ENCODE measurements at regions not wholly inside any gene's neighbourhood (a gene's known extent, or its start where the extent isn't known, plus 50 kb on each side); places are given as distances from the start of the nearest gene placed in this dataset.

DNA sequence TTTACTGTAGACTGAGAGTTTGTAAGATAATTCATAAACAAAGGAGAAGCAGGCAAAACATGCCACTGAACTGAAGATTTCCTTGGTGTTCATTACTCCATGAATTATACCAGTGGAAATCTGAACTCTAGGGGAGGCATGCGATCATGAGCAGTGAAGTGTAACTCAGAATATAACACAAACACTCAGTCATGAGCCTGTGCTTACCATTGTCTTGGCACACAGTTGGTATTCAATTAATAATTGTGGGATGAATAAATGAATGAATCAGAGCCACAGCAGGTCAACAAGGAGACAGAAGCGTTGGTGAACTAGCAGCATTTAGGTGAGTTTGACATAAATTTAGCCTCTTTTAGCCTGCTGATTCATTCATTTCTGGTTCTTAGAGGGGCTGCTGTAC lies 263.5 kb upstream of the DKK2 start:
- no peak for TF ChIP-seq POLR2A (IDR thresholded peaks at IDR 0.05)
- TF ChIP-seq EP300 (IDR thresholded peaks at IDR 0.05) = no peak
- TF ChIP-seq, protein P1, sequence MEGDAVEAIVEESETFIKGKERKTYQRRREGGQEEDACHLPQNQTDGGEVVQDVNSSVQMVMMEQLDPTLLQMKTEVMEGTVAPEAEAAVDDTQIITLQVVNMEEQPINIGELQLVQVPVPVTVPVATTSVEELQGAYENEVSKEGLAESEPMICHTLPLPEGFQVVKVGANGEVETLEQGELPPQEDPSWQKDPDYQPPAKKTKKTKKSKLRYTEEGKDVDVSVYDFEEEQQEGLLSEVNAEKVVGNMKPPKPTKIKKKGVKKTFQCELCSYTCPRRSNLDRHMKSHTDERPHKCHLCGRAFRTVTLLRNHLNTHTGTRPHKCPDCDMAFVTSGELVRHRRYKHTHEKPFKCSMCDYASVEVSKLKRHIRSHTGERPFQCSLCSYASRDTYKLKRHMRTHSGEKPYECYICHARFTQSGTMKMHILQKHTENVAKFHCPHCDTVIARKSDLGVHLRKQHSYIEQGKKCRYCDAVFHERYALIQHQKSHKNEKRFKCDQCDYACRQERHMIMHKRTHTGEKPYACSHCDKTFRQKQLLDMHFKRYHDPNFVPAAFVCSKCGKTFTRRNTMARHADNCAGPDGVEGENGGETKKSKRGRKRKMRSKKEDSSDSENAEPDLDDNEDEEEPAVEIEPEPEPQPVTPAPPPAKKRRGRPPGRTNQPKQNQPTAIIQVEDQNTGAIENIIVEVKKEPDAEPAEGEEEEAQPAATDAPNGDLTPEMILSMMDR (IDR thresholded peaks at IDR 0.05) = no peak
